GM12878 (cell line): ENCODE measurements at regions not wholly inside any gene's neighbourhood (a gene's known extent, or its start where the extent isn't known, plus 50 kb on each side); places are given as distances from the start of the nearest gene placed in this dataset.

ENCODE experiments used
- ATAC-seq: fragments of 200-7000 bp; cut with Tn5 transposase; 3 replicates; pipeline ENCODE4 v1.9.1; 2020; ENCODE audit warnings: mild to moderate bottlenecking, moderate library complexity
- BruUV-seq: library from RNA; stranded (reverse); fragments of 400-500 nt; replicated peaks from 2 replicates; lab custom pipeline; 2021; lab: Mats Ljungman, UMichigan
- CTCF ChIA-PET: fragments of 300-600 bp; sonication (Branson Sonifier 250); formaldehyde crosslinking; extraction: SDS; loops from one replicate; lab custom pipeline; 2021; ENCODE audit warnings: inconsistent platforms; lab: Yijun Ruan, JAX
- POLR2A ChIA-PET: fragments of 350-600 bp; formaldehyde crosslinking; extraction: SDS; loops from one replicate; lab custom pipeline; 2021; ENCODE audit warnings: inconsistent platforms; lab: Charles Lee
- RAD21 ChIA-PET: fragments of 300-600 bp; sonication (Branson Sonifier 250); formaldehyde crosslinking; loops from one replicate; lab custom pipeline; 2023; ENCODE audit warnings: antibody characterized with exemption; ENCODE audit not compliant: unreplicated experiment; lab: Charles Lee
- SMC1A ChIA-PET: fragments of 300-600 bp; sonication (Branson Sonifier 250); formaldehyde crosslinking; loops from one replicate; lab custom pipeline; 2023; ENCODE audit not compliant: unreplicated experiment, uncharacterized antibody; lab: Charles Lee
- DNase-seq: peaks from one replicate; pipeline ENCODE4 v3.0.0-alpha.2; 2011; ENCODE audit warnings: low read depth, low spot score
- FAIRE-seq: peaks from 3 replicates; lab custom pipeline; 2011; peaks lifted over from hg19 to GRCh38; lab: Jason Lieb, UNC
- H2AFZ ChIP-seq: 2 replicates; pipeline ENCODE4 v1.6.0; 2011; ENCODE audit warnings: low read depth, low read length, control low read depth; ENCODE audit not compliant: control insufficient read depth
- H3K27ac ChIP-seq: 2 replicates; pipeline ENCODE4 v1.5.1; 2011; ENCODE audit warnings: control low read depth; ENCODE audit not compliant: control insufficient read depth, insufficient read depth
- H3K27me3 ChIP-seq, 2 experiments: replicated peaks in 1 of 2; 2 replicates each; pipeline versions ENCODE4 v1.6.0 to v1.6.1; 2011; ENCODE audit warnings: low read length in 1 of 2; ENCODE audit not compliant: control insufficient read depth in 2 of 2, insufficient read depth in 2 of 2
- H3K36me3 ChIP-seq, 2 experiments: 2 replicates each; pipeline ENCODE4 v1.5.1; 2011; ENCODE audit warnings: low read length in 1 of 2; ENCODE audit not compliant: control insufficient read depth in 2 of 2, insufficient read depth in 2 of 2
- H3K4me1 ChIP-seq: 2 replicates; pipeline ENCODE4 v1.6.1; 2011; ENCODE audit warnings: mild to moderate bottlenecking, low read length, moderate library complexity, mixed read lengths; ENCODE audit not compliant: control insufficient read depth, insufficient read depth
- H3K4me2 ChIP-seq: 2 replicates; pipeline ENCODE4 v1.6.0; 2011; ENCODE audit warnings: control low read depth; ENCODE audit not compliant: control insufficient read depth, insufficient read depth
- H3K4me3 ChIP-seq: fragments of 200-600 bp; sonication (generic); 2 replicates; pipeline ENCODE4 v1.5.1; 2016
- H3K79me2 ChIP-seq: 2 replicates; pipeline ENCODE4 v1.6.0; 2011; ENCODE audit warnings: low read length; ENCODE audit not compliant: control insufficient read depth, insufficient read depth
- H3K9ac ChIP-seq: 2 replicates; pipeline ENCODE4 v1.8.0; 2011; ENCODE audit warnings: low read length, control low read depth, mixed read lengths; ENCODE audit not compliant: control insufficient read depth, insufficient read depth
- H3K9me3 ChIP-seq: replicated peaks from 3 replicates; pipeline ENCODE4 v1.5.1; 2011; ENCODE audit warnings: mild to moderate bottlenecking, low read length; ENCODE audit not compliant: control insufficient read depth, insufficient read depth
- H4K20me1 ChIP-seq: 2 replicates; pipeline ENCODE4 v1.6.0; 2011; ENCODE audit not compliant: control insufficient read depth, insufficient read depth
- CBFB ChIP-seq: IDR thresholded peaks from 2 replicates; pipeline ENCODE4 v1.6.1; 2016; ENCODE audit warnings: antibody characterized with exemption, low read depth
- LARP7 ChIP-seq: fragments of 450-650 bp; IDR thresholded peaks from 2 replicates; pipeline ENCODE4 v1.6.1; 2017; ENCODE audit warnings: mild to moderate bottlenecking
- REST ChIP-seq: IDR thresholded peaks from 2 replicates; pipeline ENCODE4 v1.6.1; 2012; ENCODE audit warnings: mild to moderate bottlenecking, low read depth, low read length
- SREBF2 ChIP-seq: IDR thresholded peaks from 2 replicates; pipeline ENCODE4 v1.6.1; 2012; ENCODE audit warnings: mild to moderate bottlenecking, low read length
- TAF1 ChIP-seq: IDR thresholded peaks from 2 replicates; pipeline ENCODE4 v1.6.1; 2011; ENCODE audit warnings: mild to moderate bottlenecking, low read depth, low read length, borderline replicate concordance
- TCF7 ChIP-seq: IDR thresholded peaks from 2 replicates; pipeline ENCODE4 v1.6.1; 2014; ENCODE audit warnings: antibody characterized with exemption, borderline replicate concordance
- WGBS: methylation state at CpG from one replicate; pipeline ENCODE4 v1.1.6; 2016; ENCODE audit warnings: low lambda C conversion rate; ENCODE audit not compliant: insufficient replicate concordance, insufficient coverage; ENCODE audit errors: missing lambda C conversion rate; 5-methylcytosine and 5-hydroxymethylcytosine counted together
- in situ Hi-C: fragments of 300-500 bp; cut with MboI; formaldehyde crosslinking; loops from 9 replicates; pipeline ENCODE4 v1.14.3; 2018; ENCODE audit warnings: mixed read lengths
- intact Hi-C: fragments of 100-400 bp; cut with micrococcal nuclease; formaldehyde crosslinking; loops from one replicate; pipeline ENCODE4 v1.14.2; 2022; ENCODE audit not compliant: unreplicated experiment
- TF ChIP-seq, protein P1 (sequence below): fragments of 150-350 bp; IDR thresholded peaks from 2 replicates; pipeline ENCODE4 v1.6.1; 2016; ENCODE audit warnings: low read depth, low read length

DNA sequence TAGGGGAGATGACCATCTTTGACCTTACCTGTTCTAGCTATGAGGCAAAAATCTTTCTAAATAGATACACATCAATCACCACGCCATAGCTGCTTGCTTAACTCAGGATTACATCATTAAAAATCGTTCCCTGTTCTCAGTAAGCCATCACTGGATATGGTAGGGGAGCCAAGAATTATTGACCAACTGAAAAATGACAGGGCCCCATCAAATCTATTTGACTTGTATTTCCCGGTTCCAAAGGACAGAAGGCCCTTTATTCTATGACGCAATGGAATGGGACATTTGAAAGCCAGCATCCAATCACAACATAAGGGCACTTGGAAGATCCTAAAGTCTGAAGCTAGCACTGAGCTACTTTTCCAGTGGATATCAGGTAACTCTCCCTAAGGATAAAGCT lies 75.6 kb upstream of the NOCT start:
- no peak overlapping the region for H3K4me3 ChIP-seq
- ChIA-PET CTCF (interaction anchor here (0.6 to 1.3 kb wide), 5 partner anchors 9 to 850 kb away, joined by 3 to 5 read pairs (median 3); no protein-coding TSS in a partner anchor), RAD21 (interaction anchor here (0.6 kb wide), 1 partner anchor 76 kb away, joined by 3 read pairs; no protein-coding TSS in a partner anchor), SMC1A (interaction anchor here (0.6 to 1.5 kb wide), 2 partner anchors 68 to 171 kb away, joined by 3 read pairs; no protein-coding TSS in a partner anchor), POLR2A (no interaction called here)
- H3K4me2 ChIP-seq, result no peak overlapping the region
- ATAC-seq (no peak), FAIRE-seq (no peak), DNase-seq (no peak)
- no peaks in the 10 kb centered on the region for H3K79me2 ChIP-seq
- in situ Hi-C loops, result no loop called here
- H3K36me3 ChIP-seq, result no peaks in the 10 kb centered on the region
- TF ChIP-seq, protein P1, sequence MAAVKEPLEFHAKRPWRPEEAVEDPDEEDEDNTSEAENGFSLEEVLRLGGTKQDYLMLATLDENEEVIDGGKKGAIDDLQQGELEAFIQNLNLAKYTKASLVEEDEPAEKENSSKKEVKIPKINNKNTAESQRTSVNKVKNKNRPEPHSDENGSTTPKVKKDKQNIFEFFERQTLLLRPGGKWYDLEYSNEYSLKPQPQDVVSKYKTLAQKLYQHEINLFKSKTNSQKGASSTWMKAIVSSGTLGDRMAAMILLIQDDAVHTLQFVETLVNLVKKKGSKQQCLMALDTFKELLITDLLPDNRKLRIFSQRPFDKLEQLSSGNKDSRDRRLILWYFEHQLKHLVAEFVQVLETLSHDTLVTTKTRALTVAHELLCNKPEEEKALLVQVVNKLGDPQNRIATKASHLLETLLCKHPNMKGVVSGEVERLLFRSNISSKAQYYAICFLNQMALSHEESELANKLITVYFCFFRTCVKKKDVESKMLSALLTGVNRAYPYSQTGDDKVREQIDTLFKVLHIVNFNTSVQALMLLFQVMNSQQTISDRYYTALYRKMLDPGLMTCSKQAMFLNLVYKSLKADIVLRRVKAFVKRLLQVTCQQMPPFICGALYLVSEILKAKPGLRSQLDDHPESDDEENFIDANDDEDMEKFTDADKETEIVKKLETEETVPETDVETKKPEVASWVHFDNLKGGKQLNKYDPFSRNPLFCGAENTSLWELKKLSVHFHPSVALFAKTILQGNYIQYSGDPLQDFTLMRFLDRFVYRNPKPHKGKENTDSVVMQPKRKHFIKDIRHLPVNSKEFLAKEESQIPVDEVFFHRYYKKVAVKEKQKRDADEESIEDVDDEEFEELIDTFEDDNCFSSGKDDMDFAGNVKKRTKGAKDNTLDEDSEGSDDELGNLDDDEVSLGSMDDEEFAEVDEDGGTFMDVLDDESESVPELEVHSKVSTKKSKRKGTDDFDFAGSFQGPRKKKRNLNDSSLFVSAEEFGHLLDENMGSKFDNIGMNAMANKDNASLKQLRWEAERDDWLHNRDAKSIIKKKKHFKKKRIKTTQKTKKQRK, result no peak
- TF ChIP-seq LARP7 (no peak), CBFB (no peak), SREBF2 (no peak), TAF1 (no peak), REST (no peak), TCF7 (no peak)
- H2AFZ ChIP-seq, result no peak overlapping the region
- BruUV-seq, result no TSS peak
- H3K9ac ChIP-seq, result no peak overlapping the region
- H4K20me1 ChIP-seq, result no peaks in the 10 kb centered on the region
- intact Hi-C loops, result no loop called here
- no peaks in the 10 kb centered on the region for H3K27me3 ChIP-seq
- no peak overlapping the region for H3K27ac ChIP-seq
- H3K9me3 ChIP-seq, result no peaks in the 10 kb centered on the region
- WGBS, result 36% methylated on average over 4 of the region's 4 CpGs
- no peaks in the 10 kb centered on the region for H3K4me1 ChIP-seq
